ENCODE measurements at regions not wholly inside any gene's neighbourhood (a gene's known extent, or its start where the extent isn't known, plus 50 kb on each side); places are given as distances from the start of the nearest gene placed in this dataset.

DNA sequence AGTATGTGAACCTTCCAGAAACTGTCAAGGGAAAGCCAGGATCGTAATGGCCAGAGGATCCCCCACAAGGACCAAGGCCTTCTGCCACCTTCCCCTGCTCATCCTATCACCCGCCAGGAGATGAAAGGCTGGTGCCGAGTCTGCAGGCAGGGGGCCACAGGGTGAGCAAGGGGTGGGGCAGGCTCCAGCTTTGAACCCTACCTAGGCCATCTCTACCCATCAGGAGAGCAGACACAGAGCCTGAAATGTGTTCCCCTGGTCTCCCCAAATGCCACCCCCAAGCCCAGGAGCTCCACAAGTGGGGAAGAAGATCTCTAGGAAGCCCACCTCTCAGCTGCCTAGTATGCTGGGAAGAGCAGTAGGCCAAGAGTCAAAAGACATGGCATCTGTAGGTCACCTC is 95.1 kb downstream of the KCTD15 start:
- no peaks in the 10 kb centered on the region for H3K36me3 ChIP-seq (ENCODE audit: control insufficient read depth, insufficient read depth, low read length)
- TF ChIP-seq EZH2 (IDR thresholded peaks at IDR 0.05; ENCODE audit: low read length, missing control alignments) = no peak
- TF ChIP-seq, protein P1, sequence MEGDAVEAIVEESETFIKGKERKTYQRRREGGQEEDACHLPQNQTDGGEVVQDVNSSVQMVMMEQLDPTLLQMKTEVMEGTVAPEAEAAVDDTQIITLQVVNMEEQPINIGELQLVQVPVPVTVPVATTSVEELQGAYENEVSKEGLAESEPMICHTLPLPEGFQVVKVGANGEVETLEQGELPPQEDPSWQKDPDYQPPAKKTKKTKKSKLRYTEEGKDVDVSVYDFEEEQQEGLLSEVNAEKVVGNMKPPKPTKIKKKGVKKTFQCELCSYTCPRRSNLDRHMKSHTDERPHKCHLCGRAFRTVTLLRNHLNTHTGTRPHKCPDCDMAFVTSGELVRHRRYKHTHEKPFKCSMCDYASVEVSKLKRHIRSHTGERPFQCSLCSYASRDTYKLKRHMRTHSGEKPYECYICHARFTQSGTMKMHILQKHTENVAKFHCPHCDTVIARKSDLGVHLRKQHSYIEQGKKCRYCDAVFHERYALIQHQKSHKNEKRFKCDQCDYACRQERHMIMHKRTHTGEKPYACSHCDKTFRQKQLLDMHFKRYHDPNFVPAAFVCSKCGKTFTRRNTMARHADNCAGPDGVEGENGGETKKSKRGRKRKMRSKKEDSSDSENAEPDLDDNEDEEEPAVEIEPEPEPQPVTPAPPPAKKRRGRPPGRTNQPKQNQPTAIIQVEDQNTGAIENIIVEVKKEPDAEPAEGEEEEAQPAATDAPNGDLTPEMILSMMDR (conservative IDR thresholded peaks at IDR 0.05 in 1 of 2, IDR thresholded peaks at IDR 0.05 in 1 of 2; ENCODE audit: low read depth in 1 of 2, low read length in 2 of 2) = no peak
- H3K4me2 ChIP-seq (ENCODE audit: extremely low read depth, insufficient read depth, low read length) = no peak overlapping the region
- no peaks in the 10 kb centered on the region for H3K27me3 ChIP-seq (ENCODE audit: control insufficient read depth, insufficient read depth, low read length)
- no peaks in the 10 kb centered on the region for H3K4me1 ChIP-seq (ENCODE audit: control insufficient read depth, extremely low read depth, insufficient read depth, low read length)
- no peaks in the 10 kb centered on the region for H3K79me2 ChIP-seq (ENCODE audit: control insufficient read depth, insufficient read depth, low read length)
- no peaks in the 10 kb centered on the region for H3K9me3 ChIP-seq (ENCODE audit: control insufficient read depth, insufficient read depth, low read depth, low read length)
- H3K27ac ChIP-seq (ENCODE audit: insufficient read depth, low read length) = no peak overlapping the region
- no peak overlapping the region for H3K9ac ChIP-seq (ENCODE audit: insufficient read depth, low read length)
- no peaks in the 10 kb centered on the region for H4K20me1 ChIP-seq (ENCODE audit: control insufficient read depth, extremely low read depth, insufficient read depth, low read length)
- no peak overlapping the region for H2AFZ ChIP-seq (ENCODE audit: low read length)
- H3K4me3 ChIP-seq (replicated peaks in 1 of 4; ENCODE audit: control extremely low read depth in 1 of 4, insufficient read depth in 1 of 4, low read depth in 3 of 4, low read length in 4 of 4) = no peak overlapping the region
- DNase-seq (ENCODE audit: low read depth in 2 of 2) = no peak

DNA sequence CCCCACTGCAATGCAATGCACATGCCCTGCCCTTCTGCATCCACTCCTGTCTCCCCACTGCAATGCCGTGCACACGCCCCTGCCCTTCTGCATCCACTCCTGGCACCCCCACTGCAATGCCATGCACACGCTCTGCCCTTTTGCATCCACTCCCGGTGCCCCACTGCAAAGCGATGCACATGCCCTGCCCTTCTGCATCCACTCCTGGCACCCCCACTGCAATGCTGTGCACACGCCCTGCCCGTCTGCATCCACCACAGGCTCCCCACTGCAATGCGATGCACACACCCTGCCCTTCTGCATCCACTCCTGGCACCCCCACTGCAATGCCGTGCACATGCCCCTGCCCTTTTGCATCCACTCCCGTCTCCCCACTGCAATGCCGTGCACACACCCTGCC is 98.1 kb downstream of the KCTD15 start:
- H4K20me1 ChIP-seq (ENCODE audit: control insufficient read depth, extremely low read depth, insufficient read depth, low read length) = no peaks in the 10 kb centered on the region
- no peaks in the 10 kb centered on the region for H3K79me2 ChIP-seq (ENCODE audit: control insufficient read depth, insufficient read depth, low read length)
- no peak overlapping the region for H3K9ac ChIP-seq (ENCODE audit: insufficient read depth, low read length)
- no peaks in the 10 kb centered on the region for H3K27me3 ChIP-seq (ENCODE audit: control insufficient read depth, insufficient read depth, low read length)
- no peaks in the 10 kb centered on the region for H3K4me1 ChIP-seq (ENCODE audit: control insufficient read depth, extremely low read depth, insufficient read depth, low read length)
- no peak overlapping the region for H3K4me3 ChIP-seq (replicated peaks in 1 of 4; ENCODE audit: control extremely low read depth in 1 of 4, insufficient read depth in 1 of 4, low read depth in 3 of 4, low read length in 4 of 4)
- H3K27ac ChIP-seq (ENCODE audit: insufficient read depth, low read length) = no peak overlapping the region
- no peak for DNase-seq (ENCODE audit: low read depth in 2 of 2)
- H3K9me3 ChIP-seq (ENCODE audit: control insufficient read depth, insufficient read depth, low read depth, low read length) = no peaks in the 10 kb centered on the region
- H3K36me3 ChIP-seq (ENCODE audit: control insufficient read depth, insufficient read depth, low read length) = no peaks in the 10 kb centered on the region
- H3K4me2 ChIP-seq (ENCODE audit: extremely low read depth, insufficient read depth, low read length) = no peak overlapping the region
- TF ChIP-seq EZH2 (IDR thresholded peaks at IDR 0.05; ENCODE audit: low read length, missing control alignments) = no peak
- TF ChIP-seq, protein P1 (conservative IDR thresholded peaks at IDR 0.05 in 1 of 2, IDR thresholded peaks at IDR 0.05 in 1 of 2; ENCODE audit: low read depth in 1 of 2, low read length in 2 of 2) = no peak
- no peak overlapping the region for H2AFZ ChIP-seq (ENCODE audit: low read length)

DNA sequence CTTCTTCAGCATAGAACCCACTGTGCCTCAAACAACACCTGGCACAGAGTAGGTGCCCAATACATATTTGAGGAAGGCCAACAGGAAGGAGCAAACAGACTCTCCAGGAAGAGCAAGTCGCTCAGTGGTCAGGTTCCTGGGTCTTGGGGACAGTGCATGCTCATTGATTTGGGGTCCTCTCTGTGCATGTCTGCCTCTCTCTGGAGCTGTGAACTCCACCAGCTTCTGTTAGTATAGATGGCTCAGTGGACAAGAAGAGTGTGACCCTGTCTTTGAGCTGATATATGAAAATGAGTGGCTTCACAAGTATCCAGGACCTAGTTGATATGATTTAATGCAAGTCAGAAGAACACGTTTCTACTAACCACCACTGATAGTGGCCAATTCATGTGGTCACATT is 98.7 kb downstream of the KCTD15 start:
- no peak overlapping the region for H3K4me2 ChIP-seq (ENCODE audit: extremely low read depth, insufficient read depth, low read length)
- H3K27me3 ChIP-seq (ENCODE audit: control insufficient read depth, insufficient read depth, low read length) = no peaks in the 10 kb centered on the region
- no peak for DNase-seq (ENCODE audit: low read depth in 2 of 2)
- no peaks in the 10 kb centered on the region for H4K20me1 ChIP-seq (ENCODE audit: control insufficient read depth, extremely low read depth, insufficient read depth, low read length)
- no peak overlapping the region for H3K27ac ChIP-seq (ENCODE audit: insufficient read depth, low read length)
- no peak overlapping the region for H2AFZ ChIP-seq (ENCODE audit: low read length)
- H3K4me3 ChIP-seq (replicated peaks in 1 of 4; ENCODE audit: control extremely low read depth in 1 of 4, insufficient read depth in 1 of 4, low read depth in 3 of 4, low read length in 4 of 4) = no peak overlapping the region
- H3K9ac ChIP-seq (ENCODE audit: insufficient read depth, low read length) = no peak overlapping the region
- H3K4me1 ChIP-seq (ENCODE audit: control insufficient read depth, extremely low read depth, insufficient read depth, low read length) = no peaks in the 10 kb centered on the region
- H3K79me2 ChIP-seq (ENCODE audit: control insufficient read depth, insufficient read depth, low read length) = no peaks in the 10 kb centered on the region
- no peaks in the 10 kb centered on the region for H3K36me3 ChIP-seq (ENCODE audit: control insufficient read depth, insufficient read depth, low read length)
- no peak for TF ChIP-seq EZH2 (IDR thresholded peaks at IDR 0.05; ENCODE audit: low read length, missing control alignments)
- TF ChIP-seq, protein P1 (conservative IDR thresholded peaks at IDR 0.05 in 1 of 2, IDR thresholded peaks at IDR 0.05 in 1 of 2; ENCODE audit: low read depth in 1 of 2, low read length in 2 of 2) = no peak
- no peaks in the 10 kb centered on the region for H3K9me3 ChIP-seq (ENCODE audit: control insufficient read depth, insufficient read depth, low read depth, low read length)

Measured in fibroblast of lung (primary cell).